GM18520 (cell line): ENCODE measurements at regions not wholly inside any gene's neighbourhood (a gene's known extent, or its start where the extent isn't known, plus 50 kb on each side); places are given as distances from the start of the nearest gene placed in this dataset.
"Not testable (repeated sequence)": the region's sequence is repeated elsewhere in the genome, so short reads cannot be mapped to it uniquely, and the experiment has no call there.

Experiments used
- ATAC-seq: cut with Tn5 transposase; IDR thresholded peaks from one replicate; pipeline ENCODE4 v1.9.1; 2021; ENCODE audit not compliant: unreplicated experiment

DNA sequence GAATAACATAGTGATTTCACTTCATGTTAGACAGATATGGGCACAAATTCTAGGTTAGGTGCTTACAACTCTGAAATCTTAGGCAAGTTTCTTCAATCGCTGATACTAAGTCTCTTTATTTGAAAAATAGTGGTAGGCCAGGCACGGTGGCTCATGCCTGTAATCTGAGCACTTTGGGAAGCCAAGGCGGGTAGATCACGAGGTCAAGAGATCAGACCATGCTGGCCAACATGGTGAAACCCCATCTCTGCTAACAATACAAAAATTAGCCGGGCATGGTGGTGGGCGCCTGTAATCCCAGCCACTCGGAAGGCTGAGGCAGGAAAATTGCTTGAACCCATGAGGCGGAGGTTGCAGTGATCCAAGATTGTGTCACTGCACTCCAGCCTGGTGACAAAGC, 729.4 kb downstream of the METTL15 start:
- ATAC-seq: no peak

- no peak for ATAC-seq
These were observed 728.3 kb downstream of the METTL15 start for GRCh38 chr11:28836285-28837081.

- ATAC-seq: no peak
These were observed 727.6 kb downstream of the METTL15 start for GRCh38 chr11:28835790-28836189.

GRCh38 chr11:28835317-28835716, 727.1 kb downstream of the METTL15 start:
- ATAC-seq: no peak

GRCh38 chr11:28834877-28835276, 726.7 kb downstream of the METTL15 start:
- no peak for ATAC-seq

DNA sequence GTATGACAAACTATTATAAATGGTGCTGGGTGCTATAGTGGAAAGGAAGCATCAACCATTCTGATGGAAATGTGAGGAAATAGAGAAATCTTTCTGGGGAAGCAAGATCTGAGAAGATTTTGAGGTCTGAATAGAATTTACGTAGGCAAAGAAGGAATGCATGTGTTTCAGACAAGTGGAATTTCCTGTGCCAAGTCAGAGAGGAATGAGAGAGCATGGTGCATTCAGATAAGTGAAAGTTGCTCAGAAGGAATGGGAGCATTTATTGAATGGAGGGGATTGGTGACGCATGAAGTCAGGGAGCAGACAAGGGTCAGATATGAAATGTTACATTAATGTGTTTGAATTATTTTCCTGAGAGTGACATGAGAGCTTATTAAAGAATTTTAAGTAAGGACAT, 725.5 kb downstream of the METTL15 start:
- no peak for ATAC-seq

DNA sequence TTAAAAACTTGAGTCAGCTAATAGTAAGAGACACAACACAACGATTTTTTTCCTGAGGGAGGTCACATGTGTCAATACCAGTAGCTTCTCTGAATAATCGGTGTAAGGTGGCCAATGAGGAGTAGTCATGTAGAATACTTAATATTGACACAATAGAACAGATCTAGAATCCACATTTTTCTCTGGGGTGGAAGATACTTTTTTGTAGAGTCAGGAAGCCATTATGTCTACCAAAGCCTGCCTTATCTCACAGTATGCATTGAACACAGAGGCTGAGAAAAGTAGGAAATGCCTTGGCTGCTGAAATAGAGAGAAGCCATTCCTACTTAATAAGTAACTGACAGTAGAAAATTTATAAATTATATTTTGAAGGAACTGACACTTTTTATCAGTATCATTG, 725.0 kb downstream of the METTL15 start:
- no peak for ATAC-seq

DNA sequence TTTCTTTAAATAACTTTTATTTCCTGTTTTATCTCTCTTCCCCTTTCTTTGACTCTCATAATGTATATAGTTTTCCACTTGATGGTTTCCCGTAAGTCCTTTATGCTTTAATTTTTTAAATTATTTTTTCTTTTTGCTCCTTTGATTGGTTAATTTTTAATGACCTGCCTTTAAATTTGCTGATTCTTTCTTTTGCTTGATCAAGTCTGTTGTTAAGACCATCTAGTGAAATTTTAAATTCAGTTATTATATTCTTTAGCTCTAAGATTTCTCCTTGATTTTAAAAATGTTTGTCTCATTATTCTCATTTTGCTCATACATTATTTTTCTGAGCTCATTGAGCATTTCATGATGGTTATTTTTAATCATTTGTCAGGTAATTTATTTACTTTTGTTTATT, 718.6 kb downstream of the METTL15 start:
- ATAC-seq: no peak

GRCh38 chr11:28822576-28822975, 714.4 kb downstream of the METTL15 start:
- no peak for ATAC-seq

GRCh38 chr11:28820296-28820989, 712.3 kb downstream of the METTL15 start:
- no peak for ATAC-seq

DNA sequence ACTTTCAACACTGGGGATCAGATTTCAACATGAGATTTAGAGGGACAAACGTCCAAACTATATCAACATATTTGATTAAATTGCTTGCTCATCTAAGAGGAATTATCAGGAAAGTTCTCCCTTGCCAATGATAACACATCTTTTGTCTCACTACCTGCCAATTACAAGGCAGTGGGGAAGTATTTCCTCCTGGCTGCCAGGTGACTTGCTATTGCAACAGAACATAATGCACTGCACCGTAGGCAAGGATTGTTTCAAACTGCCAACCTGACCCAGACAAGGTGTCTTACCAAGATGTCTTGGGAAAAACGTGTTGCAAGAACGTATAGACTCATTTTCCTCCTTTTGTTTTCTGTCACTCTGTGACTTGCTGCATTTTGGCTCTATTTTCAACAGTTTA, 711.6 kb downstream of the METTL15 start:
- no peak for ATAC-seq

GRCh38 chr11:28815110-28815509, 706.9 kb downstream of the METTL15 start:
- ATAC-seq: no peak

- ATAC-seq: no peak
These were observed 700.6 kb downstream of the METTL15 start for GRCh38 chr11:28808771-28809170.

GRCh38 chr11:28799316-28799715, 691.1 kb downstream of the METTL15 start:
- no peak for ATAC-seq

GRCh38 chr11:28798286-28798685, 690.1 kb downstream of the METTL15 start:
- ATAC-seq: no peak

DNA sequence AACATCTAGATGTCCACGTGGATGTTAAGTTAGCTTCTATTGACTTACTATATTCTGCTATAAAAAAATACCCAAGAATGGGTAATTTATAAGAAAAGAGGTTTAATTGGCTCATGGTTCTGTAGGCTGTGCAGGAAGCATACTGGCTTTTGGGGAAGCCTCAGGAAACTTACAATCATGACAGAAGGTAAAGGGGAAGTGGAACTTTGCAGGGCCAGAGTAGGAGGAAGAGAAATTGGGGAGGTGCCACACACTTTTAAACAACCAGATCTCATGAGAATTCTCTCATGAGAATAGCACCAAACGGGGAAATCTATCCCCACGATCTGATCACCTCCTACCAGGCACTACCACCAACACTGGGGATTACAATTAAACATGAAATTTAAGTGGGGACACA, 689.3 kb downstream of the METTL15 start:
- no peak for ATAC-seq

GRCh38 chr11:28794405-28794804, 686.2 kb downstream of the METTL15 start:
- ATAC-seq: no peak

DNA sequence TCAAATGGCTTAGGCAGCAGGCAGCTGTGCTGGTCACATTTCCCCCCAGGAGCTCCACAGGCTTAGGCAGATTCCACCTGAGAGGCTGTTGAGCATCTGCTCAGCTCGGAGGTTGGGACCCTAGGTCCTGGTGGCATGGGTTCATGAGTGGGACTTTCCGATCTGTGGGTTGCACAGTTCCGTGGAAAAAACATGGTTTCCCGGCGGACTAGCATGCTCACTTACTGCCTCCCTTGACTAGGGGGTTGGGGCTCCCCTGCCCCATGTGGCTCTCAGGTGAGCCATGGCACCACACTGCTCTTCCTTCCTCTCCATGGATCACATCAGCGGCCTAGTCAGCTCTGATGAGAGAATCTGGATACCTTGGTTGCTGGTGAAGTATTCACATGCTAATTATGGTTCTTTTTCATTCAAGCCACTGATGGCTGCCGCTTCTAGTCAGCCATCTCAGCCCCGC, 685.1 kb downstream of the METTL15 start:
- no peak for ATAC-seq

- no peak for ATAC-seq
These were observed 684.7 kb downstream of the METTL15 start for GRCh38 chr11:28792856-28793255.

DNA sequence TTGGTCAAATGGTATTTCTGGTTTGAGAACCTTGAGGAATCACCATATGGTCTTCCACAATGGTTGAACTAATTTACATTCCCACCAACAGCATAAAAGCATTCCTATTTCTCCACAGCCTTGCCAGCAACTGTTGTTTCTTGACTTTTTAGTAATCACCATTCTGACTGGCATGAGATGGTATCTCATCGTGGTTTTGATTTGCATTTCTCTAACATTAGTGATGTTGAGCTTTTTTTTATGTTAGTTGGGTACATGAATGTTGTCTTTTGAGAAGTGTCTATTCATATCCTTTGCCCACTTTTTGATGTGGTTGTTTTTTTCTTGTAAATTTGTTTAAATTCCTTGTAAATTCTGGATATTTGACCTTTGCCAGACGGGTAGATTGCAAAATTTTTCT, 679.7 kb downstream of the METTL15 start:
- not testable (repeated sequence) for ATAC-seq

GRCh38 chr11:28777126-28777525, 668.9 kb downstream of the METTL15 start:
- ATAC-seq: no peak

GRCh38 chr11:28773606-28774005, 665.4 kb downstream of the METTL15 start:
- ATAC-seq: no peak
